Lower leg skin (tissue), 3 donors: ENCODE measurements at regions not wholly inside any gene's neighbourhood (a gene's known extent, or its start where the extent isn't known, plus 50 kb on each side); places are given as distances from the start of the nearest gene placed in this dataset.
"Not testable (repeated sequence)": the region's sequence is repeated elsewhere in the genome, so short reads cannot be mapped to it uniquely, and the experiment has no call there.

ENCODE experiments used
- CTCF ChIP-seq, 3 donors: fragments of 450-650 bp; IDR thresholded peaks; one replicate each; pipeline ENCODE4 v1.5.1; 2016; ENCODE audit warnings: antibody characterized with exemption in 3 of 3, mild to moderate bottlenecking in 3 of 3, moderate library complexity in 2 of 3
- POLR2A ChIP-seq, 2 donors: fragments of 450-650 bp; IDR thresholded peaks; one replicate each; pipeline ENCODE4 v1.6.1; 2016 to 2017; ENCODE audit warnings: antibody characterized with exemption in 2 of 2, mild to moderate bottlenecking in 1 of 2, moderate library complexity in 1 of 2

GRCh38 chr14:21788687-21789086 lies 115.1 kb upstream of the OR4E1 start:
- not testable (repeated sequence) for TF ChIP-seq CTCF, POLR2A (IDR thresholded peaks at IDR 0.05)
